ENCODE measurements at regions not wholly inside any gene's neighbourhood (a gene's known extent, or its start where the extent isn't known, plus 50 kb on each side); places are given as distances from the start of the nearest gene placed in this dataset.

DNA sequence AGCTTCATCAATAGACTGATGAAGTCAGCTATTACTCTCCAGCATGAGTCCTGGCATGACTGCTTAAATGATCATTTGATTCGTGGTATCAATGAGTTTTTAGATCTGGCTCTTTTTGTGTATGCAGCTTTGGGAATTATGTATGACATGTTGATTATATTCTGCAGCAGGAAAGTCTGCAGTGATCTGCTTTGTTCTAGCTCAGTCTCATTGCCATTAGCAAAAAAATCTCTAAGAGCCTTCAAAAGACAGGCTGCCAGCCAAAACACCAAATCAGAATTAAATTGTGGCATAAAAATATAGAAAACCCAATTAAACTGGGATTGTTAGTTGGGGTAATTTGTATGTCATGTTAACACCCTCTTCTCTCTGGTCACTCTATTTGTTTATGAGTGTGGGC, 1021.0 kb upstream of the SEMA6D start:
- TF ChIP-seq, protein P1, sequence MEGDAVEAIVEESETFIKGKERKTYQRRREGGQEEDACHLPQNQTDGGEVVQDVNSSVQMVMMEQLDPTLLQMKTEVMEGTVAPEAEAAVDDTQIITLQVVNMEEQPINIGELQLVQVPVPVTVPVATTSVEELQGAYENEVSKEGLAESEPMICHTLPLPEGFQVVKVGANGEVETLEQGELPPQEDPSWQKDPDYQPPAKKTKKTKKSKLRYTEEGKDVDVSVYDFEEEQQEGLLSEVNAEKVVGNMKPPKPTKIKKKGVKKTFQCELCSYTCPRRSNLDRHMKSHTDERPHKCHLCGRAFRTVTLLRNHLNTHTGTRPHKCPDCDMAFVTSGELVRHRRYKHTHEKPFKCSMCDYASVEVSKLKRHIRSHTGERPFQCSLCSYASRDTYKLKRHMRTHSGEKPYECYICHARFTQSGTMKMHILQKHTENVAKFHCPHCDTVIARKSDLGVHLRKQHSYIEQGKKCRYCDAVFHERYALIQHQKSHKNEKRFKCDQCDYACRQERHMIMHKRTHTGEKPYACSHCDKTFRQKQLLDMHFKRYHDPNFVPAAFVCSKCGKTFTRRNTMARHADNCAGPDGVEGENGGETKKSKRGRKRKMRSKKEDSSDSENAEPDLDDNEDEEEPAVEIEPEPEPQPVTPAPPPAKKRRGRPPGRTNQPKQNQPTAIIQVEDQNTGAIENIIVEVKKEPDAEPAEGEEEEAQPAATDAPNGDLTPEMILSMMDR (conservative IDR thresholded peaks at IDR 0.05; ENCODE audit: low read depth, low read length), result no peak
- TF ChIP-seq EZH2 (IDR thresholded peaks at IDR 0.05; ENCODE audit: borderline replicate concordance, low read depth, low read length, poor library complexity, severe bottlenecking), result no peak
